NCI-H2029 treated with DMSO at 0.1 percent for 48 hours (cell line): ENCODE measurements at regions not wholly inside any gene's neighbourhood (a gene's known extent, or its start where the extent isn't known, plus 50 kb on each side); places are given as distances from the start of the nearest gene placed in this dataset.

Experiments used
- DNase-seq: peaks from one replicate; lab custom pipeline; 2025; lab: John Stamatoyannopoulos, UW

- DNase-seq: no peak
Measured at GRCh38 chr4:138021139-138021830, 220.9 kb downstream of the SLC7A11 start.

- DNase-seq: no peak
Measured at GRCh38 chr4:138014590-138015288, 227.4 kb downstream of the SLC7A11 start.

- DNase-seq: no peak
Measured at GRCh38 chr4:138013625-138014024, 228.5 kb downstream of the SLC7A11 start.

GRCh38 chr4:138010639-138011038, 231.5 kb downstream of the SLC7A11 start:
- DNase-seq: no peak

GRCh38 chr4:138007572-138007971, 234.6 kb downstream of the SLC7A11 start:
- DNase-seq: no peak

GRCh38 chr4:138005486-138005885, 236.7 kb downstream of the SLC7A11 start:
- DNase-seq: no peak

GRCh38 chr4:138003248-138003647, 238.9 kb downstream of the SLC7A11 start:
- no peak for DNase-seq

GRCh38 chr4:137998666-137999429, 243.3 kb downstream of the SLC7A11 start:
- DNase-seq: no peak

- no peak for DNase-seq
Measured at GRCh38 chr4:137997496-137997895, 244.7 kb downstream of the SLC7A11 start.

- DNase-seq: no peak
Measured at GRCh38 chr4:137994853-137995252, 247.3 kb downstream of the SLC7A11 start.

GRCh38 chr4:137993232-137993631, 248.9 kb downstream of the SLC7A11 start:
- DNase-seq: no peak

- no peak for DNase-seq
Measured at GRCh38 chr4:137981277-137981676, 260.9 kb downstream of the SLC7A11 start.

- no peak for DNase-seq
Measured at GRCh38 chr4:137980641-137981040, 261.5 kb downstream of the SLC7A11 start.

GRCh38 chr4:137979938-137980337, 262.2 kb downstream of the SLC7A11 start:
- DNase-seq: no peak

GRCh38 chr4:137968956-137969678, 273.0 kb downstream of the SLC7A11 start:
- no peak for DNase-seq

- no peak for DNase-seq
Measured at GRCh38 chr4:137967480-137968190, 274.5 kb downstream of the SLC7A11 start.

GRCh38 chr4:137966504-137966903, 275.6 kb downstream of the SLC7A11 start:
- no peak for DNase-seq

- DNase-seq: no peak
Measured at GRCh38 chr4:137961051-137961438, 281.1 kb downstream of the SLC7A11 start.

- no peak for DNase-seq
Measured at GRCh38 chr4:137960371-137961050, 281.6 kb downstream of the SLC7A11 start.

GRCh38 chr4:137957806-137958205, 284.3 kb downstream of the SLC7A11 start:
- DNase-seq: no peak

GRCh38 chr4:137956256-137956655, 285.9 kb downstream of the SLC7A11 start:
- DNase-seq: no peak
